GM12874 (cell line): ENCODE measurements at regions not wholly inside any gene's neighbourhood (a gene's known extent, or its start where the extent isn't known, plus 50 kb on each side); places are given as distances from the start of the nearest gene placed in this dataset.
A peak's percentile ranks its signal among the peaks of the same experiment; 100 is the strongest.

Source experiments
- CTCF ChIP-seq: IDR thresholded peaks from 2 replicates; pipeline ENCODE4 v1.5.1; 2011; ENCODE audit warnings: low read depth, mild to moderate bottlenecking, control low read depth, low read length, moderate library complexity; ENCODE audit not compliant: insufficient read depth

GRCh38 chr2:125267683-125268082 is 1242.6 kb downstream of the CNTNAP5 start:
- no peak for TF ChIP-seq CTCF

- no peak for TF ChIP-seq CTCF
These were observed 1247.6 kb downstream of the CNTNAP5 start for GRCh38 chr2:125272651-125273050.

GRCh38 chr2:125274718-125275117 is 1249.6 kb downstream of the CNTNAP5 start:
- TF ChIP-seq CTCF = no peak

- no peak for TF ChIP-seq CTCF
These were observed 1255.2 kb downstream of the CNTNAP5 start for GRCh38 chr2:125280265-125280664.

GRCh38 chr2:125281242-125281641 is 1256.2 kb downstream of the CNTNAP5 start:
- no peak for TF ChIP-seq CTCF

- TF ChIP-seq CTCF = peak; percentile 8; the same call in 1 of the 2 replicates
These were observed 1271.7 kb downstream of the CNTNAP5 start for GRCh38 chr2:125296742-125297141.

GRCh38 chr2:125310657-125311364 is 1285.7 kb downstream of the CNTNAP5 start:
- no peak for TF ChIP-seq CTCF
